OCI-LY3 (cell line): ENCODE measurements at regions not wholly inside any gene's neighbourhood (a gene's known extent, or its start where the extent isn't known, plus 50 kb on each side); places are given as distances from the start of the nearest gene placed in this dataset.

ENCODE experiments used
- EZH2phosphoT487 ChIP-seq: fragments of 200-600 bp; shearing (Covaris generic); IDR thresholded peaks from 2 replicates; pipeline ENCODE4 v1.6.1; 2018; ENCODE audit warnings: antibody characterized with exemption, mixed run types, low read depth
- TF ChIP-seq, protein P1 (sequence below): fragments of 200-600, 300-600 bp; sonication (generic); IDR thresholded peaks from 2 replicates; pipeline ENCODE4 v1.5.1; 2014; ENCODE audit warnings: antibody characterized with exemption, low read length, low read depth

DNA sequence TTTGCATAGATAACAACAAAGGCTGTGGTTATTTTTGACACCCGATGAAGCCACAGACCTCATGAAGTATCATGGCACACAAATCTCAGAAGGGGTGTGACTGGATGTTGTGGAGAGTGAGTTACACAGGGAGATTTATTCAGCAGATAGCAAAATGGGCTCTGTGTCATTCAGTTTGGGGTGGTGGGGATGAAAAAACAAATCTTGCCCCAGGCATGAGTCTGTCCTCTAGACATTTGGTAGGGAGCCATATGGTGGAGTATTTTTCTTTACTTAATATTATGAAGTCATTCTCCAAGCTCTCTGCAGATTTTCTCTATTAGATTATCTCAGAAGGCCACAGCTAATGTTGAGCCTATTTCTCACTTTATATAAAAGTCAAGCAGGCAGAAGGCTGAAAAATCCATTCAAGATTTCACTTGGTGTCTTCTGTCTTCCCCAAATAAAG, 277.1 kb upstream of the TENM3 start:
- TF ChIP-seq, protein P1, sequence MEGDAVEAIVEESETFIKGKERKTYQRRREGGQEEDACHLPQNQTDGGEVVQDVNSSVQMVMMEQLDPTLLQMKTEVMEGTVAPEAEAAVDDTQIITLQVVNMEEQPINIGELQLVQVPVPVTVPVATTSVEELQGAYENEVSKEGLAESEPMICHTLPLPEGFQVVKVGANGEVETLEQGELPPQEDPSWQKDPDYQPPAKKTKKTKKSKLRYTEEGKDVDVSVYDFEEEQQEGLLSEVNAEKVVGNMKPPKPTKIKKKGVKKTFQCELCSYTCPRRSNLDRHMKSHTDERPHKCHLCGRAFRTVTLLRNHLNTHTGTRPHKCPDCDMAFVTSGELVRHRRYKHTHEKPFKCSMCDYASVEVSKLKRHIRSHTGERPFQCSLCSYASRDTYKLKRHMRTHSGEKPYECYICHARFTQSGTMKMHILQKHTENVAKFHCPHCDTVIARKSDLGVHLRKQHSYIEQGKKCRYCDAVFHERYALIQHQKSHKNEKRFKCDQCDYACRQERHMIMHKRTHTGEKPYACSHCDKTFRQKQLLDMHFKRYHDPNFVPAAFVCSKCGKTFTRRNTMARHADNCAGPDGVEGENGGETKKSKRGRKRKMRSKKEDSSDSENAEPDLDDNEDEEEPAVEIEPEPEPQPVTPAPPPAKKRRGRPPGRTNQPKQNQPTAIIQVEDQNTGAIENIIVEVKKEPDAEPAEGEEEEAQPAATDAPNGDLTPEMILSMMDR: no peak
- no peak for TF ChIP-seq EZH2phosphoT487
